Ovary (tissue), 7 donors: ENCODE measurements at regions not wholly inside any gene's neighbourhood (a gene's known extent, or its start where the extent isn't known, plus 50 kb on each side); places are given as distances from the start of the nearest gene placed in this dataset.

ENCODE experiments used
- DNase-seq, 5 donors: peaks; one replicate each; pipeline ENCODE4 v3.0.0-alpha.2; 2019 to 2020
- H3K27ac ChIP-seq, 2 donors: fragments of 200-600 bp; one replicate each; pipeline versions ENCODE4 v1.5.1 to v1.8.0; 2019 to 2022
- H3K27me3 ChIP-seq: fragments of 200-600 bp; one replicate; pipeline ENCODE4 v1.8.0; 2022
- H3K36me3 ChIP-seq: fragments of 200-600 bp; sonication (generic); one replicate; pipeline ENCODE4 v1.5.1; 2019
- H3K4me1 ChIP-seq: one replicate; pipeline ENCODE4 v1.8.1; 2013; ENCODE audit warnings: mild to moderate bottlenecking, moderate library complexity; ENCODE audit not compliant: insufficient read depth
- H3K4me3 ChIP-seq: fragments of 200-600 bp; sonication (generic); one replicate; pipeline ENCODE4 v1.5.1; 2017
- H3K9me3 ChIP-seq, 2 donors: fragments of 200-600 bp in 1 of 2; sonication (generic) in 1 of 2; one replicate each; pipeline versions ENCODE4 v1.5.1 to v1.8.1; 2013 to 2019; ENCODE audit warnings: mild to moderate bottlenecking in 1 of 2, moderate library complexity in 1 of 2
- CTCF ChIP-seq, 3 donors: fragments of 450-650 bp in 2 of 3; fragments of 200-600 bp in 1 of 3; IDR thresholded peaks; one replicate each; pipeline versions ENCODE4 v1.5.1 to v1.8.0; 2016 to 2022; ENCODE audit warnings: antibody characterized with exemption in 3 of 3, mild to moderate bottlenecking in 1 of 3
- EP300 ChIP-seq: sonication (generic); formaldehyde crosslinking; IDR thresholded peaks from one replicate; pipeline ENCODE4 v1.6.1; 2017; ENCODE audit warnings: antibody characterized with exemption
- POLR2A ChIP-seq: fragments of 450-650 bp; IDR thresholded peaks from one replicate; pipeline ENCODE4 v1.6.1; 2017; ENCODE audit warnings: antibody characterized with exemption, mild to moderate bottlenecking, moderate library complexity
- WGBS, 3 donors: extraction: QIAGEN DNeasy Blood & Tissue Kit in 1 of 3; methylation state at CpG; one replicate each; pipeline versions ENCODE4 v1.1.5 to v1.1.7; 2013 to 2017; 5-methylcytosine and 5-hydroxymethylcytosine counted together
- intact Hi-C, 4 donors: fragments of 100-400 bp; cut with DNase I; formaldehyde crosslinking; loops; one replicate each; pipeline versions ENCODE4 v1.11.0 to v1.15.1; 2022 to 2023
- donor health status: DM: no; HTN: no; CAD: no; lungs with moderate emphysema.
- donor health status: DM: no; HTN: no; CAD: no.
- donor health status: Bipolar disorder and iron deficiency.
- donor health status: DM: no; HTN: no; CAD: no.
- donor health status: DM: yes; HTN: yes; CAD: no.

GRCh38 chr10:124250506-124250905 is 157.1 kb upstream of the CHST15 start:
- Histone ChIP-seq H3K27ac (no peak overlapping the region), H3K4me3 (no peak overlapping the region), H3K4me1 (no peaks in the 10 kb centered on the region), H3K27me3 (no peaks in the 10 kb centered on the region), H3K9me3 (no peaks in the 10 kb centered on the region), H3K36me3 (no peaks in the 10 kb centered on the region)
- WGBS, 3 donors, result 85 to 86% (median 86%) methylated on average over 6 of the region's 6 CpGs
- intact Hi-C loops, result no loop called here
- no peak for DNase-seq
- TF ChIP-seq EP300 (no peak), CTCF (IDR thresholded peaks at IDR 0.05) (no peak), POLR2A (no peak)

GRCh38 chr10:124249812-124250432 is 156.5 kb upstream of the CHST15 start:
- H3K4me3 ChIP-seq, result no peak overlapping the region
- no peaks in the 10 kb centered on the region for H3K36me3 ChIP-seq
- H3K4me1 ChIP-seq, result no peaks in the 10 kb centered on the region
- no peak for DNase-seq
- no peak for TF ChIP-seq CTCF (IDR thresholded peaks at IDR 0.05)
- no peak for TF ChIP-seq POLR2A
- TF ChIP-seq EP300, result no peak
- intact Hi-C loops, result no loop called here
- H3K9me3 ChIP-seq, result no peaks in the 10 kb centered on the region
- H3K27me3 ChIP-seq, result no peaks in the 10 kb centered on the region
- no peak overlapping the region for H3K27ac ChIP-seq
- 82 to 91% (median 85%) methylated on average over 8 of the region's 8 CpGs for WGBS, 3 donors

- no peak for TF ChIP-seq POLR2A
- no peak for TF ChIP-seq EP300
- TF ChIP-seq CTCF (IDR thresholded peaks at IDR 0.05), result no peak
- no peak overlapping the region for H3K27ac ChIP-seq
- H3K36me3 ChIP-seq, result no peaks in the 10 kb centered on the region
- intact Hi-C loops, result no loop called here
- no peaks in the 10 kb centered on the region for H3K9me3 ChIP-seq
- H3K27me3 ChIP-seq, result no peaks in the 10 kb centered on the region
- no peaks in the 10 kb centered on the region for H3K4me1 ChIP-seq
- WGBS, 3 donors, result 79 to 85% (median 82%) methylated on average over 6 of the region's 6 CpGs
- H3K4me3 ChIP-seq, result no peak overlapping the region
- DNase-seq, result no peak
Measured at GRCh38 chr10:124249196-124249595, 155.8 kb upstream of the CHST15 start.

DNA sequence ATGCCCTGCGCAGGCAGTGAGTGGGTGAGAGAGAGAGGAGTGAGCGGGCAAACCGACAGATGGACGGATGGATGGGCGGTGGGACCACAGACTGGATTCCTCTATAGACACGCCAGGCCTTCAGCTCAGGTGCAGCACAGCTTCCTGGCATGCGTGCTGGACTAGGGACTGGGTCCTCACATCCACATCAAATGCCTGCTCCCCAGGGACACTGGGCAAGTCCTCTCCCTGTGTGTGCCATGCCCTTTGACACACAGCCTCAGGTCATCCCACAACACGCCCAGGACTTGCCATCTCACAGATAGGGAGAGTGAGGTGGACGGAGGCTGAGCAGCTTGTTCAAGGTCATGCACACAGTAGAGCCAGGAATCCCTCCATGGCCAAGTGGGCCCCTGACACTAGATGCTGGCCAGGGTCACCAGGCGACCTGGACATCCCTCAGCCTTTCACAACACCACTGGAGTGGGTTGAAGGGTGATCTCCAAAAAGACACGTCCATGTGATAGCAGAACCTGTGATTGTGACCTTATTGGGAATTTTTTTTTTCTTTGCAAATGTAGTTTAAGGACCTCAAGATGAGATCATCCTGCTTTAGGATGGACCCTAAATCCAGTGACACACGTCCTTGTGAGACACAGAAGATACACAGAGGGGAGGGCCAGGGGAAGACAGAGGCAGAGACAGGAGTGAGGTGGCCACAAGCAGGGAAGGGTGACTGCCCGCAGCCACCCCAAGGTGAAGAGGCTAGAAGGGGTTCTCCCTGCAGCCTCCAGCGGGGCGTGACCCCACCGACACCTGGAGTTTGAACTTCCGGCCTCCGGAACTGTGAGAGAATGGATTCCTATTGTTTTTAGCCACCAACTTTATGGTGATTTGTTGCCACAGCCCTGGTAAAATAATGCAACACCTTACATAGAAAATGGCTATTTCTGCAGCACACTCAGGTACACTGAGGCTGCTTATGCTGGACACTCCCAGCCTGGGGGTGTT is 155.0 kb upstream of the CHST15 start:
- H3K4me1 ChIP-seq, result no peaks in the 10 kb centered on the region
- H3K4me3 ChIP-seq, result no peak overlapping the region
- H3K27me3 ChIP-seq, result no peaks in the 10 kb centered on the region
- no peak overlapping the region for H3K27ac ChIP-seq
- peak in 1 of 5 donors; percentile 22 for DNase-seq
- no peaks in the 10 kb centered on the region for H3K36me3 ChIP-seq
- intact Hi-C loops, result no loop called here
- H3K9me3 ChIP-seq, result no peaks in the 10 kb centered on the region
- TF ChIP-seq CTCF (IDR thresholded peaks at IDR 0.05) (no peak), EP300 (no peak), POLR2A (no peak)
- WGBS, 3 donors, result 85 to 92% (median 89%) methylated on average over 18 of the region's 18 CpGs
